B cell (primary cell): ENCODE measurements at regions not wholly inside any gene's neighbourhood (a gene's known extent, or its start where the extent isn't known, plus 50 kb on each side); places are given as distances from the start of the nearest gene placed in this dataset.

Source experiments
- EZH2 ChIP-seq: IDR thresholded peaks from 2 replicates; pipeline ENCODE4 v1.6.1; 2012; ENCODE audit warnings: borderline replicate concordance, low read depth, mild to moderate bottlenecking, moderate library complexity, low read length; ENCODE audit not compliant: insufficient read depth, poor library complexity, severe bottlenecking
- TF ChIP-seq, protein P1 (sequence below): fragments of 200-600 bp; IDR thresholded peaks from one replicate; pipeline ENCODE4 v1.8.0; 2022; ENCODE audit warnings: antibody characterized with exemption, mild to moderate bottlenecking

DNA sequence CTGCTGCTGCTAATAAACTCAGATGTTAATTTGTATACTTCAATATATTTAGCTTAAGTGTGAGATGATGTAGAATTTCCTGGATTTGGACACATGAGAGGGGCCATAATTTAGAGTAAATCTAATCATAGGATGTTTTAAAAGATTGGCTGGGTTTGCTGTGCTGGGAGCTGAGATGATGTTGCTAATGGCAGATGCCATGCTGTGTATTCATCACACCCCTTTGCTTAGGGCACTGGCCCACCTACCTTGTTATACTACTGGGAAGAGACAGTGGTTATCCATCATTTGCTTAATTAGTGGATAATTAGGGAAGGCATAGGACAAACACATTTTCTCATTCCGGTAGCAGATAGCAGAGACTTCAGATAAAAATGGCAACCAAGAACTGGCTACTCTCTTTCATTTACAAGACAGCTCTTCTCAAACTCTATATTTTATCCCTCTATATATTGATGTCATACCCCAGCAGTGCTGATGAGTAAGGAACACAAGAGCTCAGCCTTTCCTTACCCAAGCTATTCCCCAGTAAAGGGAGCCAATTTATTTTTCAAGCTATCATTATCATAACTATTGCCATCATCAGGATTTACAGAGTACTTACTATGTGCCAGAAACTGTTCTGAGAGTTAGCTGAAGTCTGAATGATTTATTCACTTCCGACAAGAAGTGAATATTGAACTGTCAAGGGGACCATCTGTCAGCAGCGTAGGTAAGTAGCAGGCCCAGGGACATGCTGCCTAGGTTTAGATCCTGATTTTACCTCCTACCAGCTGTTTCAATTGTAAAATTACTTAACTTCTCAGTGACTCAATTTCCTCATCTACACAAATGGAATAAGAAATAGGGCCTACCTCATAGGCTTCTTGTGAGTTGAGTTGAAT, 204.6 kb upstream of the FLRT2 start:
- TF ChIP-seq, protein P1, sequence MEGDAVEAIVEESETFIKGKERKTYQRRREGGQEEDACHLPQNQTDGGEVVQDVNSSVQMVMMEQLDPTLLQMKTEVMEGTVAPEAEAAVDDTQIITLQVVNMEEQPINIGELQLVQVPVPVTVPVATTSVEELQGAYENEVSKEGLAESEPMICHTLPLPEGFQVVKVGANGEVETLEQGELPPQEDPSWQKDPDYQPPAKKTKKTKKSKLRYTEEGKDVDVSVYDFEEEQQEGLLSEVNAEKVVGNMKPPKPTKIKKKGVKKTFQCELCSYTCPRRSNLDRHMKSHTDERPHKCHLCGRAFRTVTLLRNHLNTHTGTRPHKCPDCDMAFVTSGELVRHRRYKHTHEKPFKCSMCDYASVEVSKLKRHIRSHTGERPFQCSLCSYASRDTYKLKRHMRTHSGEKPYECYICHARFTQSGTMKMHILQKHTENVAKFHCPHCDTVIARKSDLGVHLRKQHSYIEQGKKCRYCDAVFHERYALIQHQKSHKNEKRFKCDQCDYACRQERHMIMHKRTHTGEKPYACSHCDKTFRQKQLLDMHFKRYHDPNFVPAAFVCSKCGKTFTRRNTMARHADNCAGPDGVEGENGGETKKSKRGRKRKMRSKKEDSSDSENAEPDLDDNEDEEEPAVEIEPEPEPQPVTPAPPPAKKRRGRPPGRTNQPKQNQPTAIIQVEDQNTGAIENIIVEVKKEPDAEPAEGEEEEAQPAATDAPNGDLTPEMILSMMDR = no peak
- TF ChIP-seq EZH2 = no peak
